ENCODE measurements at regions not wholly inside any gene's neighbourhood (a gene's known extent, or its start where the extent isn't known, plus 50 kb on each side); places are given as distances from the start of the nearest gene placed in this dataset.

- DNase-seq (no peak), ATAC-seq (replicated peaks) (no peak)
- Mint-ChIP-seq H3K4me3 (no peak overlapping the region), H3K27me3 (no peaks in the 10 kb centered on the region), H3K27ac (no peak overlapping the region), H3K36me3 (no peaks in the 10 kb centered on the region), H3K4me1 (peaks cover 0 to 5% of the 10 kb centered on the region in 2 donors), H3K9me3 (no peaks in the 10 kb centered on the region)
These were observed 1277.2 kb upstream of the GJE1 start for GRCh38 chr6:140855520-140855919.

- H3K27ac Mint-ChIP-seq, result no peak overlapping the region
These were observed 1278.4 kb upstream of the GJE1 start for GRCh38 chr6:140854318-140854717.

GRCh38 chr6:140850438-140850837, 1282.3 kb upstream of the GJE1 start:
- Mint-ChIP-seq H3K27me3 (no peaks in the 10 kb centered on the region), H3K27ac (no peak overlapping the region), H3K4me1 (no peaks in the 10 kb centered on the region), H3K4me3 (no peak overlapping the region), H3K36me3 (no peaks in the 10 kb centered on the region), H3K9me3 (no peaks in the 10 kb centered on the region)
- DNase-seq (no peak), ATAC-seq (replicated peaks) (no peak)

More at GRCh38 chr6:140854318-140854717, 1278.4 kb upstream of the GJE1 start:
- H3K36me3 Mint-ChIP-seq, result no peaks in the 10 kb centered on the region
- ATAC-seq (replicated peaks) (no peak), DNase-seq (no peak)
- peaks cover 0 to 5% of the 10 kb centered on the region in 2 donors for H3K4me1 Mint-ChIP-seq
- H3K9me3 Mint-ChIP-seq, result no peaks in the 10 kb centered on the region
- no peaks in the 10 kb centered on the region for H3K27me3 Mint-ChIP-seq
- no peak overlapping the region for H3K4me3 Mint-ChIP-seq

- H3K4me1 Mint-ChIP-seq, result no peaks in the 10 kb centered on the region
- ATAC-seq (replicated peaks), result no peak
- H3K36me3 Mint-ChIP-seq, result no peaks in the 10 kb centered on the region
- H3K27ac Mint-ChIP-seq, result no peak overlapping the region
- no peaks in the 10 kb centered on the region for H3K9me3 Mint-ChIP-seq
- no peaks in the 10 kb centered on the region for H3K27me3 Mint-ChIP-seq
- H3K4me3 Mint-ChIP-seq, result no peak overlapping the region
- no peak for DNase-seq
These were observed 1283.3 kb upstream of the GJE1 start for GRCh38 chr6:140849456-140849855.

GRCh38 chr6:140847262-140847645, 1285.5 kb upstream of the GJE1 start:
- H3K36me3 Mint-ChIP-seq, result no peaks in the 10 kb centered on the region
- no peaks in the 10 kb centered on the region for H3K9me3 Mint-ChIP-seq
- DNase-seq (no peak), ATAC-seq (replicated peaks) (no peak)
- no peak overlapping the region for H3K4me3 Mint-ChIP-seq
- H3K27ac Mint-ChIP-seq, result no peak overlapping the region
- no peaks in the 10 kb centered on the region for H3K27me3 Mint-ChIP-seq
- H3K4me1 Mint-ChIP-seq, result no peaks in the 10 kb centered on the region

GRCh38 chr6:140846503-140847261, 1286.0 kb upstream of the GJE1 start:
- Mint-ChIP-seq H3K9me3 (no peaks in the 10 kb centered on the region), H3K4me1 (no peaks in the 10 kb centered on the region), H3K27me3 (no peaks in the 10 kb centered on the region), H3K36me3 (no peaks in the 10 kb centered on the region), H3K27ac (no peak overlapping the region), H3K4me3 (no peak overlapping the region)
- ATAC-seq (replicated peaks), result no peak
- no peak for DNase-seq

- ATAC-seq (replicated peaks) (no peak), DNase-seq (no peak)
- Mint-ChIP-seq H3K27ac (no peak overlapping the region), H3K4me1 (no peaks in the 10 kb centered on the region), H3K27me3 (no peaks in the 10 kb centered on the region), H3K36me3 (no peaks in the 10 kb centered on the region), H3K4me3 (no peak overlapping the region), H3K9me3 (no peaks in the 10 kb centered on the region)
These were observed 1287.0 kb upstream of the GJE1 start for GRCh38 chr6:140845701-140846100.

GRCh38 chr6:140844167-140844566, 1288.6 kb upstream of the GJE1 start:
- H3K9me3 Mint-ChIP-seq, result no peaks in the 10 kb centered on the region
- H3K36me3 Mint-ChIP-seq, result no peaks in the 10 kb centered on the region
- H3K27ac Mint-ChIP-seq, result no peak overlapping the region
- no peak for ATAC-seq (replicated peaks)
- no peaks in the 10 kb centered on the region for H3K4me1 Mint-ChIP-seq
- no peak overlapping the region for H3K4me3 Mint-ChIP-seq
- no peak for DNase-seq
- H3K27me3 Mint-ChIP-seq, result no peaks in the 10 kb centered on the region

GRCh38 chr6:140833408-140833807, 1299.3 kb upstream of the GJE1 start:
- H3K27ac Mint-ChIP-seq, result no peak overlapping the region
- no peaks in the 10 kb centered on the region for H3K27me3 Mint-ChIP-seq
- no peaks in the 10 kb centered on the region for H3K36me3 Mint-ChIP-seq
- no peak for DNase-seq
- H3K9me3 Mint-ChIP-seq, result no peaks in the 10 kb centered on the region
- ATAC-seq (replicated peaks), result no peak
- H3K4me3 Mint-ChIP-seq, result no peak overlapping the region
- H3K4me1 Mint-ChIP-seq, result no peaks in the 10 kb centered on the region

GRCh38 chr6:140830666-140831065, 1302.1 kb upstream of the GJE1 start:
- H3K9me3 Mint-ChIP-seq, result no peaks in the 10 kb centered on the region
- H3K27ac Mint-ChIP-seq, result no peak overlapping the region
- no peaks in the 10 kb centered on the region for H3K4me1 Mint-ChIP-seq
- H3K27me3 Mint-ChIP-seq, result no peaks in the 10 kb centered on the region
- no peak for DNase-seq
- no peaks in the 10 kb centered on the region for H3K36me3 Mint-ChIP-seq
- no peak for ATAC-seq (replicated peaks)
- H3K4me3 Mint-ChIP-seq, result no peak overlapping the region

GRCh38 chr6:140828856-140829255, 1303.9 kb upstream of the GJE1 start:
- Mint-ChIP-seq H3K4me1 (no peaks in the 10 kb centered on the region), H3K9me3 (no peaks in the 10 kb centered on the region), H3K4me3 (no peak overlapping the region), H3K27me3 (no peaks in the 10 kb centered on the region), H3K27ac (no peak overlapping the region), H3K36me3 (no peaks in the 10 kb centered on the region)
- ATAC-seq (replicated peaks) (no peak), DNase-seq (no peak)

GRCh38 chr6:140827593-140827992, 1305.1 kb upstream of the GJE1 start:
- ATAC-seq (replicated peaks), result no peak
- no peaks in the 10 kb centered on the region for H3K4me1 Mint-ChIP-seq
- no peaks in the 10 kb centered on the region for H3K9me3 Mint-ChIP-seq
- DNase-seq, result no peak
- H3K36me3 Mint-ChIP-seq, result no peaks in the 10 kb centered on the region
- H3K4me3 Mint-ChIP-seq, result no peak overlapping the region
- no peaks in the 10 kb centered on the region for H3K27me3 Mint-ChIP-seq
- H3K27ac Mint-ChIP-seq, result no peak overlapping the region

- H3K9me3 Mint-ChIP-seq, result no peaks in the 10 kb centered on the region
- no peaks in the 10 kb centered on the region for H3K36me3 Mint-ChIP-seq
- DNase-seq (no peak), ATAC-seq (replicated peaks) (no peak)
- no peak overlapping the region for H3K27ac Mint-ChIP-seq
- H3K27me3 Mint-ChIP-seq, result no peaks in the 10 kb centered on the region
- no peak overlapping the region for H3K4me3 Mint-ChIP-seq
- H3K4me1 Mint-ChIP-seq, result no peaks in the 10 kb centered on the region
These were observed 1307.0 kb upstream of the GJE1 start for GRCh38 chr6:140825731-140826130.

GRCh38 chr6:140824595-140824994, 1308.1 kb upstream of the GJE1 start:
- no peaks in the 10 kb centered on the region for H3K27me3 Mint-ChIP-seq
- DNase-seq (no peak), ATAC-seq (replicated peaks) (no peak)
- H3K9me3 Mint-ChIP-seq, result no peaks in the 10 kb centered on the region
- H3K27ac Mint-ChIP-seq, result no peak overlapping the region
- H3K36me3 Mint-ChIP-seq, result no peaks in the 10 kb centered on the region
- H3K4me3 Mint-ChIP-seq, result no peak overlapping the region
- H3K4me1 Mint-ChIP-seq, result no peaks in the 10 kb centered on the region

GRCh38 chr6:140821196-140821595, 1311.5 kb upstream of the GJE1 start:
- H3K9me3 Mint-ChIP-seq, result no peaks in the 10 kb centered on the region
- H3K4me3 Mint-ChIP-seq, result no peak overlapping the region
- H3K36me3 Mint-ChIP-seq, result no peaks in the 10 kb centered on the region
- no peaks in the 10 kb centered on the region for H3K27me3 Mint-ChIP-seq
- no peak for ATAC-seq (replicated peaks)
- DNase-seq, result no peak
- no peaks in the 10 kb centered on the region for H3K4me1 Mint-ChIP-seq
- no peak overlapping the region for H3K27ac Mint-ChIP-seq

GRCh38 chr6:140817176-140817575, 1315.5 kb upstream of the GJE1 start:
- no peak for DNase-seq
- Mint-ChIP-seq H3K9me3 (peaks cover 0 to 2% of the 10 kb centered on the region in 2 donors), H3K4me3 (no peak overlapping the region), H3K27ac (no peak overlapping the region), H3K36me3 (no peaks in the 10 kb centered on the region), H3K27me3 (no peaks in the 10 kb centered on the region), H3K4me1 (no peaks in the 10 kb centered on the region)
- ATAC-seq (replicated peaks), result no peak

Data from stimulated activated naive B cell treated with anti-CD40 and anti-IgM and Interleukin-4, amounts not matched to agents 10 μg/mL and 1 μg/mL and 100 μg/mL, for 72 hours (primary cell).